ENCODE measurements at regions not wholly inside any gene's neighbourhood (a gene's known extent, or its start where the extent isn't known, plus 50 kb on each side); places are given as distances from the start of the nearest gene placed in this dataset.
A peak's percentile ranks its signal among the peaks of the same experiment; 100 is the strongest.

- BruUV-seq (replicated peaks) = no TSS peak
- SMC1A ChIA-PET (ENCODE audit: uncharacterized antibody, unreplicated experiment) = no interaction called here
- H3K9ac ChIP-seq (ENCODE audit: control insufficient read depth, insufficient read depth, low read length) = no peak overlapping the region
- in situ Hi-C loops (cut with MboI) = no loop called here
- H3K4me1 ChIP-seq (ENCODE audit: control insufficient read depth, insufficient read depth, low read length) = no peaks in the 10 kb centered on the region; the same call in 1 of the 2 replicates
- POLR2A ChIA-PET = no interaction called here
- no peak overlapping the region for H3K4me3 ChIP-seq
- FAIRE-seq (no peak), DNase-seq (ENCODE audit: low read depth, low spot score) (no peak), ATAC-seq (peak; percentile 65)
- no peaks in the 10 kb centered on the region for H3K79me2 ChIP-seq (ENCODE audit: control insufficient read depth, insufficient read depth, low read length)
- no peak overlapping the region for H3K27ac ChIP-seq (ENCODE audit: control insufficient read depth, insufficient read depth)
- H3K27me3 ChIP-seq (replicated peaks in 1 of 2; ENCODE audit: control insufficient read depth in 2 of 2, insufficient read depth in 2 of 2, low read length in 1 of 2) = 0 out of 4 replicates have a peak, but pooled peaks cover 0 to 2% of the 10 kb centered on the region in 2 experiments
- no peak for TF ChIP-seq CREB1 (IDR thresholded peaks at IDR 0.05; ENCODE audit: low read depth)
- TF ChIP-seq SRF (IDR thresholded peaks at IDR 0.05; ENCODE audit: low read depth in 2 of 2, low read length in 2 of 2) = no peak
- no peak for TF ChIP-seq ASH2L (IDR thresholded peaks at IDR 0.05; ENCODE audit: borderline replicate concordance, low read depth)
- no peak for TF ChIP-seq NR2C1 (IDR thresholded peaks at IDR 0.05)
- no peak for TF ChIP-seq STAT3 (IDR thresholded peaks at IDR 0.05; ENCODE audit: low read depth, low read length)
- H4K20me1 ChIP-seq (ENCODE audit: control insufficient read depth, insufficient read depth) = 0 out of 2 replicates have a peak, but pooled peaks cover 2% of the 10 kb centered on the region
- no peaks in the 10 kb centered on the region for H3K36me3 ChIP-seq (ENCODE audit: control insufficient read depth in 2 of 2, insufficient read depth in 2 of 2, low read length in 1 of 2)
- intact Hi-C loops (cut with micrococcal nuclease; ENCODE audit: unreplicated experiment) = no loop called here
- WGBS (ENCODE audit: insufficient coverage, insufficient replicate concordance, low lambda C conversion rate, missing lambda C conversion rate) = 23% methylated on average over 6 of the region's 6 CpGs
- H3K9me3 ChIP-seq (replicated peaks; ENCODE audit: control insufficient read depth, insufficient read depth, low read length) = no peaks in the 10 kb centered on the region
- CTCF ChIA-PET = no interaction called here
- RAD21 ChIA-PET (ENCODE audit: unreplicated experiment) = no interaction called here
- no peak overlapping the region; the same call in 1 of the 2 replicates for H2AFZ ChIP-seq (ENCODE audit: control insufficient read depth, low read depth, low read length)
- 0 out of 2 replicates have a peak overlapping the region, but pooled peaks have one; percentile 22 for H3K4me2 ChIP-seq (ENCODE audit: control insufficient read depth, insufficient read depth)
These were observed 80.4 kb downstream of the HSPH1 start for GRCh38 chr13:31081316-31081715.

- POLR2A ChIA-PET = interaction anchor here (1.6 kb wide), 1 partner anchor 86 kb away, joined by 4 read pairs; no protein-coding TSS in a partner anchor
- BruUV-seq (replicated peaks) = no TSS peak
- intact Hi-C loops (cut with micrococcal nuclease; ENCODE audit: unreplicated experiment) = loop anchor here (2.0 kb wide), 1 partner anchor 86 kb away; the partner anchor contains the start of gene HSPH1
These were observed 86.9 kb downstream of the HSPH1 start for GRCh38 chr13:31074756-31075155.

More at GRCh38 chr13:31074756-31075155, 86.9 kb downstream of the HSPH1 start:
- Histone ChIP-seq H3K4me3 (no peak overlapping the region), H3K4me2 (ENCODE audit: control insufficient read depth, insufficient read depth) (peak overlapping the region; percentile 67), H3K27me3 (replicated peaks in 1 of 2; ENCODE audit: control insufficient read depth in 2 of 2, insufficient read depth in 2 of 2, low read length in 1 of 2) (no peaks in the 10 kb centered on the region), H3K79me2 (ENCODE audit: control insufficient read depth, insufficient read depth, low read length) (no peaks in the 10 kb centered on the region), H4K20me1 (ENCODE audit: control insufficient read depth, insufficient read depth) (no peaks in the 10 kb centered on the region), H3K4me1 (ENCODE audit: control insufficient read depth, insufficient read depth, low read length) (peaks cover 24% of the 10 kb centered on the region), H3K9me3 (replicated peaks; ENCODE audit: control insufficient read depth, insufficient read depth, low read length) (no peaks in the 10 kb centered on the region), H3K36me3 (ENCODE audit: control insufficient read depth in 2 of 2, insufficient read depth in 2 of 2, low read length in 1 of 2) (no peaks in the 10 kb centered on the region), H2AFZ (ENCODE audit: control insufficient read depth, low read depth, low read length) (peak overlapping the region; percentile 42; the same call in 1 of the 2 replicates), H3K9ac (ENCODE audit: control insufficient read depth, insufficient read depth, low read length) (no peak overlapping the region), H3K27ac (ENCODE audit: control insufficient read depth, insufficient read depth) (peak overlapping the region; percentile 70)
- DNase-seq (ENCODE audit: low read depth, low spot score) (no peak), FAIRE-seq (no peak), ATAC-seq (peak; percentile 46)
- ChIA-PET CTCF (interaction anchor here (1.2 to 1.6 kb wide), 2 partner anchors 30 to 96 kb away, joined by 4 to 6 read pairs; no protein-coding TSS in a partner anchor), RAD21 (ENCODE audit: unreplicated experiment) (interaction anchor here (1.1 kb wide), 1 partner anchor 29 kb away, joined by 3 read pairs; no protein-coding TSS in a partner anchor), SMC1A (ENCODE audit: uncharacterized antibody, unreplicated experiment) (interaction anchor here (1.0 to 1.2 kb wide), 2 partner anchors 60 to 78 kb away, joined by 3 read pairs; no protein-coding TSS in a partner anchor)
- TF ChIP-seq CREB1 (IDR thresholded peaks at IDR 0.05; ENCODE audit: low read depth) (no peak), TARDBP (IDR thresholded peaks at IDR 0.05; ENCODE audit: borderline replicate concordance) (no peak), POLR2AphosphoS2 (IDR thresholded peaks at IDR 0.05; ENCODE audit: low read depth, low read length) (no peak), EGR1 (IDR thresholded peaks at IDR 0.05; ENCODE audit: borderline replicate concordance in 1 of 2, low read depth in 2 of 2, low read length in 2 of 2) (no peak), SPI1 (IDR thresholded peaks at IDR 0.05; ENCODE audit: borderline replicate concordance, insufficient read depth, low read depth, low read length) (peak; percentile 25; the same call in 1 of the 2 replicates)
- TF ChIP-seq, protein P1, sequence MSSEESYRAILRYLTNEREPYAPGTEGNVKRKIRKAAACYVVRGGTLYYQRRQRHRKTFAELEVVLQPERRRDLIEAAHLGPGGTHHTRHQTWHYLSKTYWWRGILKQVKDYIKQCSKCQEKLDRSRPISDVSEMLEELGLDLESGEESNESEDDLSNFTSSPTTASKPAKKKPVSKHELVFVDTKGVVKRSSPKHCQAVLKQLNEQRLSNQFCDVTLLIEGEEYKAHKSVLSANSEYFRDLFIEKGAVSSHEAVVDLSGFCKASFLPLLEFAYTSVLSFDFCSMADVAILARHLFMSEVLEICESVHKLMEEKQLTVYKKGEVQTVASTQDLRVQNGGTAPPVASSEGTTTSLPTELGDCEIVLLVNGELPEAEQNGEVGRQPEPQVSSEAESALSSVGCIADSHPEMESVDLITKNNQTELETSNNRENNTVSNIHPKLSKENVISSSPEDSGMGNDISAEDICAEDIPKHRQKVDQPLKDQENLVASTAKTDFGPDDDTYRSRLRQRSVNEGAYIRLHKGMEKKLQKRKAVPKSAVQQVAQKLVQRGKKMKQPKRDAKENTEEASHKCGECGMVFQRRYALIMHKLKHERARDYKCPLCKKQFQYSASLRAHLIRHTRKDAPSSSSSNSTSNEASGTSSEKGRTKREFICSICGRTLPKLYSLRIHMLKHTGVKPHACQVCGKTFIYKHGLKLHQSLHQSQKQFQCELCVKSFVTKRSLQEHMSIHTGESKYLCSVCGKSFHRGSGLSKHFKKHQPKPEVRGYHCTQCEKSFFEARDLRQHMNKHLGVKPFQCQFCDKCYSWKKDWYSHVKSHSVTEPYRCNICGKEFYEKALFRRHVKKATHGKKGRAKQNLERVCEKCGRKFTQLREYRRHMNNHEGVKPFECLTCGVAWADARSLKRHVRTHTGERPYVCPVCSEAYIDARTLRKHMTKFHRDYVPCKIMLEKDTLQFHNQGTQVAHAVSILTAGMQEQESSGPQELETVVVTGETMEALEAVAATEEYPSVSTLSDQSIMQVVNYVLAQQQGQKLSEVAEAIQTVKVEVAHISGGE (CRISPR knock-in tag; IDR thresholded peaks at IDR 0.05) = no peak
- in situ Hi-C loops (cut with MboI) = no loop called here

Measured in GM12878 (cell line).